ENCODE measurements at regions not wholly inside any gene's neighbourhood (a gene's known extent, or its start where the extent isn't known, plus 50 kb on each side); places are given as distances from the start of the nearest gene placed in this dataset. TPM values are rescaled to one million over a fixed set of nuclear protein-coding genes. Genes with fewer than 3 reads are reported as not detected.

Small RNA genes in the stretch of these regions (microRNA-seq; reads per million reads assigned to microRNA genes)
- gene MIR6760 = not detected
